ENCODE measurements at regions not wholly inside any gene's neighbourhood (a gene's known extent, or its start where the extent isn't known, plus 50 kb on each side); places are given as distances from the start of the nearest gene placed in this dataset.

GRCh38 chr1:232534552-232535517, 95.1 kb downstream of the SIPA1L2 start:
- intact Hi-C loops (cut with micrococcal nuclease), result no loop called here
- Histone ChIP-seq H3K27ac (ENCODE audit: insufficient read depth, low read length) (no peak overlapping the region), H3K56ac (ENCODE audit: extremely low read depth, insufficient read depth, low read length) (no peak overlapping the region), H3K36me3 (ENCODE audit: control insufficient read depth, insufficient read depth, low read length) (no peaks in the 10 kb centered on the region), H3K14ac (replicated peaks; ENCODE audit: low read depth, low read length) (no peak overlapping the region), H4K91ac (ENCODE audit: insufficient read depth, low read depth, low read length) (no peak overlapping the region), H3K4ac (ENCODE audit: low read depth, low read length) (no peak overlapping the region), H2AK9ac (replicated peaks; ENCODE audit: low read depth, low read length, poor library complexity) (no peak overlapping the region), H3K79me1 (ENCODE audit: low read depth in 1 of 2, low read length in 2 of 2) (peaks cover 0 to 30% of the 10 kb centered on the region in 2 experiments; a peak in 3 of 4 replicates), H3K4me1 (ENCODE audit: control insufficient read depth, insufficient read depth, low read length) (peaks cover 10% of the 10 kb centered on the region), H2BK15ac (ENCODE audit: low read depth, low read length) (no peak overlapping the region), H2BK120ac (ENCODE audit: low read depth, low read length) (no peak overlapping the region), H4K5ac (ENCODE audit: low read depth, low read length) (no peak overlapping the region), H4K8ac (ENCODE audit: low read depth in 2 of 2, low read length in 2 of 2) (no peak overlapping the region), H3K4me3 (ENCODE audit: insufficient read depth, low read depth, low read length) (no peak overlapping the region), H2AK5ac (ENCODE audit: low read depth, low read length) (no peak overlapping the region), H3K4me2 (ENCODE audit: low read depth, low read length) (no peak overlapping the region), H3K9ac (ENCODE audit: low read depth, low read length) (no peak overlapping the region), H3K18ac (ENCODE audit: low read depth, low read length) (no peak overlapping the region), H2AFZ (replicated peaks; ENCODE audit: low read length, poor library complexity) (no peak overlapping the region), H3K9me1 (ENCODE audit: insufficient read depth, low read length) (peaks cover 15% of the 10 kb centered on the region), H3K27me3 (ENCODE audit: control insufficient read depth, insufficient read depth, low read length) (no peaks in the 10 kb centered on the region), H2BK5ac (ENCODE audit: low read depth, low read length, poor library complexity, severe bottlenecking) (no peak overlapping the region), H3K23ac (ENCODE audit: low read depth, low read length) (no peak overlapping the region), H3K9me3 (ENCODE audit: control insufficient read depth, insufficient read depth, low read length) (no peaks in the 10 kb centered on the region), H2BK20ac (ENCODE audit: low read depth, low read length) (no peak overlapping the region), H4K20me1 (ENCODE audit: insufficient read depth, low read length) (no peaks in the 10 kb centered on the region; the same call in 1 of the 2 replicates)
- in situ Hi-C loops (cut with MboI; ENCODE audit: low sequenced_read_pairs), result no loop called here
- dilution Hi-C loops (cut with HindIII; ENCODE audit: low sequenced_read_pairs, unreplicated experiment), result no loop called here
- DNase-seq, result no peak
- BruUV-seq (replicated peaks), result no TSS peak
- WGBS, 2 experiments (ENCODE audit: extremely low coverage in 2 of 2, insufficient read length in 1 of 2), result no CpG with 5 or more reads among the region's 10 CpGs
- ChIA-PET CTCF (interaction anchor here (0.6 kb wide), 1 partner anchor 111 kb away, joined by 3 read pairs; no protein-coding TSS in a partner anchor), POLR2A (ENCODE audit: unreplicated experiment) (no interaction called here)
- ATAC-seq (ENCODE audit: low read depth), result no peak
- TF ChIP-seq MAFK (IDR thresholded peaks at IDR 0.05; ENCODE audit: low read depth, low read length) (no peak), POLR2A (IDR thresholded peaks at IDR 0.05; ENCODE audit: low read depth, low read length) (no peak), RAD21 (IDR thresholded peaks at IDR 0.05; ENCODE audit: low read length) (no peak), CEBPB (IDR thresholded peaks at IDR 0.05; ENCODE audit: low read depth, low read length) (no peak), CTCF (conservative IDR thresholded peaks at IDR 0.05; ENCODE audit: low read depth, low read length) (no peak), MXI1 (IDR thresholded peaks at IDR 0.05; ENCODE audit: borderline replicate concordance, low read depth, low read length) (no peak), RFX5 (IDR thresholded peaks at IDR 0.05; ENCODE audit: low read depth, low read length) (no peak), SMC3 (IDR thresholded peaks at IDR 0.05; ENCODE audit: low read depth, low read length) (no peak), MAZ (IDR thresholded peaks at IDR 0.05; ENCODE audit: borderline replicate concordance, low read depth, low read length) (no peak), FOS (IDR thresholded peaks at IDR 0.05; ENCODE audit: low read depth, low read length) (no peak), BHLHE40 (IDR thresholded peaks at IDR 0.05; ENCODE audit: low read depth, low read length) (no peak), NFE2L2 (IDR thresholded peaks at IDR 0.05; ENCODE audit: low read depth, low read length) (no peak), CHD1 (IDR thresholded peaks at IDR 0.05; ENCODE audit: low read depth, low read length) (no peak)
- TF ChIP-seq, protein P1, sequence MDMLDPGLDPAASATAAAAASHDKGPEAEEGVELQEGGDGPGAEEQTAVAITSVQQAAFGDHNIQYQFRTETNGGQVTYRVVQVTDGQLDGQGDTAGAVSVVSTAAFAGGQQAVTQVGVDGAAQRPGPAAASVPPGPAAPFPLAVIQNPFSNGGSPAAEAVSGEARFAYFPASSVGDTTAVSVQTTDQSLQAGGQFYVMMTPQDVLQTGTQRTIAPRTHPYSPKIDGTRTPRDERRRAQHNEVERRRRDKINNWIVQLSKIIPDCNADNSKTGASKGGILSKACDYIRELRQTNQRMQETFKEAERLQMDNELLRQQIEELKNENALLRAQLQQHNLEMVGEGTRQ (IDR thresholded peaks at IDR 0.05; ENCODE audit: low read depth, low read length), result no peak
- TF ChIP-seq, protein P2, sequence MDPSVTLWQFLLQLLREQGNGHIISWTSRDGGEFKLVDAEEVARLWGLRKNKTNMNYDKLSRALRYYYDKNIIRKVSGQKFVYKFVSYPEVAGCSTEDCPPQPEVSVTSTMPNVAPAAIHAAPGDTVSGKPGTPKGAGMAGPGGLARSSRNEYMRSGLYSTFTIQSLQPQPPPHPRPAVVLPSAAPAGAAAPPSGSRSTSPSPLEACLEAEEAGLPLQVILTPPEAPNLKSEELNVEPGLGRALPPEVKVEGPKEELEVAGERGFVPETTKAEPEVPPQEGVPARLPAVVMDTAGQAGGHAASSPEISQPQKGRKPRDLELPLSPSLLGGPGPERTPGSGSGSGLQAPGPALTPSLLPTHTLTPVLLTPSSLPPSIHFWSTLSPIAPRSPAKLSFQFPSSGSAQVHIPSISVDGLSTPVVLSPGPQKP (IDR thresholded peaks at IDR 0.05; ENCODE audit: borderline replicate concordance, low read depth, low read length), result no peak

All from IMR-90 (cell line).